ENCODE measurements at regions not wholly inside any gene's neighbourhood (a gene's known extent, or its start where the extent isn't known, plus 50 kb on each side); places are given as distances from the start of the nearest gene placed in this dataset.

DNA sequence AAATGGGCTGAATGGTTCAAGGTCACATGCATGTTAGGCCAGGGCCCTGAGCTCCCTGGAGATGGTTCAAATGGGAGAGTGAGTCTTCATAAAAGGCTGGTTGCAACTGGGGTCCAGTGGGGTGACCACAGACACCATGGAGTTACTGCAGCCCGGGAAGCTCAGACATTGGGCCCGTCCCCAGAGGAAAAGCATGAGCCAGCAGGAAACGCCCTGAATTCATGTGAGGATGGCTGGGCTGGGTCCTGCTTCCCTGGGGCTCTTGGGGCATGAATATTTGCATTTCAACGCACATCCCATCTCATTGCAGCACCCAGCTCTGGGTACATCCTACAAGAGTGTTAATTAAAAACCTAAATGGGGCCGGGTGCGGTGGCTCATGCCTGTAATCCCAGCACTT, 549.0 kb downstream of the TCERG1L start:
- TF ChIP-seq POLR2A (IDR thresholded peaks at IDR 0.05) (no peak), CTCF (IDR thresholded peaks at IDR 0.05 in 4 of 5, conservative IDR thresholded peaks at IDR 0.05 in 1 of 5) (no peak)
